CD4-positive, alpha-beta T cell treated with Interferon alpha-2 for 1 hour (primary cell): ENCODE measurements at regions not wholly inside any gene's neighbourhood (a gene's known extent, or its start where the extent isn't known, plus 50 kb on each side); places are given as distances from the start of the nearest gene placed in this dataset.
"Not testable (repeated sequence)": the region's sequence is repeated elsewhere in the genome, so short reads cannot be mapped to it uniquely, and the experiment has no call there.

ENCODE experiments used
- DNase-seq, 2 donors: peaks; one replicate each; pipeline ENCODE4 v3.0.0-alpha.2; 2020 to 2022

DNA sequence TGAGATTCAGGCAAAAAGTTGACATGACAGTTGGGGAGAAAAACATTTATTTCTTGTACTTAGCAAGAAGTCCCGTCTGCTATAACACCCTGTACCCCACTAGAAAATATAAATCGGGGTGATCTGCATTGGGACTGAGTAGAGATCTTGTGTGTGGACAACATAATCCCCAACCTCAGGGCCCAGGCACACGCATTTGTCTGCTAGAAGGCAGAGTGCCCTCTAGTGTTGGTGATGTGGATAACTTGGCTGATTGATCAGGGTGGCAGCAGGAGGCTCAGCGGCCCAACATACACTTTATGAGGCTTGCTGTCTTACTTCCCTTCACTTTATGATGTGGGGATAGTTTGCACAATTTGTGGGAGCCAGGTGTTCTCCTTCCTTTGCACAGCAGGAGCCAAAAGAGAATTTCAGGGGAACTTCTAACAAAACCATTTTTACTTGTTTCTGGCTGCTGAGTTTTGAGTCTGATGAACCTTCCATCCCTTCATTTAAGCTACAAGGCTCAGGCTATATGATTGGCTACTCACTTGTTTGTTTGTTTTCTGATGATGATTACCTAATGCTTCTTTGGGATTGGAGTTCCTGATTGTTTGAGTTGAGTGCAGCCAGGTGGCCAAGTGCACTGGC, 263.2 kb downstream of the DMAC1 start:
- DNase-seq, result peak in 1 of 2 donors; percentile 32

DNA sequence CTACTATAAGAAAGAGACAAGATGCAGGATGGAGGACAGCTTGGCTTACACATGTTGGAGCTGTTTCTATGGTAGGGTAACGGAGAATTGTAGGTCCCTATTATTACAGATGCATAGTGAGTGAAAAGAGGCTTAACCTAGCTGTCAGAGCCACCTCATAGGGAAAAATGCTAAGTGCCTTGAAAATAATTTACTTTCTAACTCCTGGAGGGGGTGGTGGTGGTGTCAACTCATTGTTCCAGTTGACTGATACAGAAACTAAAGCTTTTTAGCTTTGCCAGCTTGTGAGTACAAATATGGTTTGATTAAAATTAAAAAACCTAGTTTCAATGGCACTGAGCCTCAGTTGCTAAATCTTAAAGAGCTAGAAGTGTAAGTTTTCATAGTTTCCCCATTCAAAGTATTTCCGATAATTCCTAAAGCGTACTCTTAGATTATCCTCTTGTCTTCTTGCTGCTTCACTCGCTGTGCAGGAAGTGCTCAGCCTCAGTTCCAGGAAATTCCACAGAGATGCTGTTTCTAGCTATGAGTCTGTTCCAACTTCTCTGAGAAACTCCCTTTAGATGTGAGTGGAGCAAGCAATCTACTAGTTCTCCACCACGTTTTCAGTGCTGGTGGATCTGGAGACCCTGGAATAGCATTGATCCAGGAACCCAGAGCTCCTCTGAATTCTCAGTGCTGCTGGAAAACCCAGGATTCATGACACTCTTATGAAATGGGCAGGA, 265.2 kb downstream of the DMAC1 start:
- no peak for DNase-seq

DNA sequence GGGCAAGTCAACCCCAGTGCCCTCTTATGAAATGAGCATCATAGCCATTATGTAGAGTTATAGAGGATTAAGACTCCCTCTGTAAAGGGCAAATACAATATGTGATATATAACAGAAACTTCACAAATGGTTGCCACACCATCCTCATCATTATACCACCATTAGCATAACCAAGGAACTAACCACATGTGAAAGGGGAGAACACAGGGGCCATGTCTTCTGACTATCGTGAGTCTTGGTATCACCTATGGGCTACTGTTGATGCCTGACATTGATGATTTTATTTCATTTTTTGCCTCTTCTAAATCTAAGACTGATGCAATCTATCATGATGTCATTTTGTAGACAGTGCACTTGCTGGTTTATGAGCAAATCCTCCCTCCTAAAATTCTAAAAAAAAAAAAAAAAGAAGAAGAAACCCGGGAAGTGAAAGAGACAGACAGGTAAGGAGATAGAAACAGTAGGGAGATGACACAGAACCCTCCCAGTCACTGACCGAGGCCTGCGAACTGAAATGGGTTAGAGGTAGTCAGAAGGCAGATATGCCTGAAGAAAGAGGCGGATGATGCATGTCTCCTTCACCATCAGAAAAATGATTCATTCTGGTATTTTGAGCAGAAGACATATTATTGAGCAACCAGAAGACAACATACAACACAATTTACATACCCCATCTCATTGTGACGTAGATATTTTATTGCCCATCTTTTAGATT, 266.0 kb downstream of the DMAC1 start:
- no peak for DNase-seq

DNA sequence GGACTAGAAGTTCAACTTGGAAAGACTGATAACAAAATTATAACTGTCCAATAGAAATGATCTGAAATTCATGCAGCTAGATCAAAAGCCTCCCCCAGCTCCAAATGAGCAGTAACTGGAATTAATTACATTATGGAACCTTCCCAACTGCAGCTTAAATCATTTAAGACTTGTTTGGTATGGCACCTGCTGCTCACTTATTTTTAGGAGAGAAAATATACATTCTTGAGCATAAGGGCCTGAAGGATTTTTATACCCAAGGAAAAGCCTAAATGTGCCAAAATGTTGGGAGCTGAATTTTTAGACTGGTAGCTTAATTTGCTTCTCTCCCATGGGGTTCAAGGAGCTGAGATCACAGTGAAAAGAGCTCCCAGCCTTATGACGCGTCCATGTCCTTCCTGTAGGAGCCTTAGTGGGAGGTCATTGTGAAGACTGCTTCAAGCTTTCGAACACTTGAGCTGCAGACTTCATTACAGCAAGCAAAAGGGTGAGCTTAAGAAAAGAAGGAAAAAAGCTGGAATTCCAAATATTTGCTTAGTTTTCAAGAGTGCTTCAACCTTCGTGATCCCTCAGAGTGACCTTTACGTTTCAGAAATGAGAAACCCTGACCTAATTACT, 276.0 kb downstream of the DMAC1 start:
- DNase-seq, result no peak

DNA sequence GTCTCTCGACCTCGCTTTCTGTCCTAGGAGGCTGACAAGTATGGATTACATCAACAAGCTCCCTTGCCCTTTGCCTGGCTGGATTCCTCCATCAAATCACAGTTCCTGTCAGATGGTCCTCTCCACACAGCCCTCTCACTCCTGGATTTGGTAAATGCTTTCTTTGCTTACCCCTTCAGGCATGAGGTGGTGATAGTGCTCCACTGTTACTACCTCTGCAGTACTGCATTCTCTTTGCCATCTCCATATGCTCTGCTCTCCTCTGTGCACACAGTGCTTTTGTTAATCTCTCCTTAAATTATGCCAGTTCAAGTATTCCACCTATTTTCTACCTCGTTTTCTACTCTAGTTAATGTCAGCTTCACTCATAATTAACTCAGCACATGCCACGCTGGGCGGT, 279.2 kb downstream of the DMAC1 start:
- DNase-seq, result no peak

DNA sequence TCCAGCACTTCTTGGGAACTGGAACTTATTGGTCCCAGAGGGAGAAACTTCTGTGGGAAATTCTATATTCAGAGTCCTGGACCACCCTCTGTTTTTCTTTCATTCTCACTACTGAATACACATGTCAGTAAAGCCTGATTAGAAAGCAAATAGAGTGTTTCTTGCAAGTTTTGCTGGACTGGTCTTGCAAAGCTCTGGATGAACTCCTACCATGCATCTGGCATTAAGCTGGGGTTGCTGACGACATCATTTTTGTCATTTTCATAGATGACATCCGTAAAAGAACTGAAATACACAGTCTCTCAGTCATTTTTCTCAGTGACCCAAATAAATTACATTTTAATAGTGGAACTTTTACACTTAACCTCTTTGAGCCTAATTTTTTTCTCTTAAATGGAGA, 283.2 kb downstream of the DMAC1 start:
- no peak for DNase-seq

DNA sequence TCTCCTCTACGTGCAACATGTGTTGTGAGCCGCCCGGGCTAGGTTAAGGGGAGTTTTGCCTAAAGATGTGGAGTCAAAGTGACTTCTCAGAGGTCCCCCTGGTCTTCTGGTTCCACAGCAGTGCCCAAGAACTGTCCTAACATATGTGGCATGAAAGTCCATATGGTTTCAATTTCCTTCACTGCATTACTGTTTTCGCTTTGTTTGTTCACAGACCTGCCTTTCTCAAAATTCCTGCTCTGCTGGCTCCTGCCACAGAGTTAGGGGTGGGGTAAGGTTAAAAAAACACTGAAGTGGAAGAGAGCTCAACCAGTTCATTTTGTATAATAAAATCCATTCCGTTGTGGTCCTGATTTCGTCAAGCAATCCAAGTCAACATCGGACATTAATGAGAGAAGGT, 289.4 kb downstream of the DMAC1 start:
- no peak for DNase-seq

DNA sequence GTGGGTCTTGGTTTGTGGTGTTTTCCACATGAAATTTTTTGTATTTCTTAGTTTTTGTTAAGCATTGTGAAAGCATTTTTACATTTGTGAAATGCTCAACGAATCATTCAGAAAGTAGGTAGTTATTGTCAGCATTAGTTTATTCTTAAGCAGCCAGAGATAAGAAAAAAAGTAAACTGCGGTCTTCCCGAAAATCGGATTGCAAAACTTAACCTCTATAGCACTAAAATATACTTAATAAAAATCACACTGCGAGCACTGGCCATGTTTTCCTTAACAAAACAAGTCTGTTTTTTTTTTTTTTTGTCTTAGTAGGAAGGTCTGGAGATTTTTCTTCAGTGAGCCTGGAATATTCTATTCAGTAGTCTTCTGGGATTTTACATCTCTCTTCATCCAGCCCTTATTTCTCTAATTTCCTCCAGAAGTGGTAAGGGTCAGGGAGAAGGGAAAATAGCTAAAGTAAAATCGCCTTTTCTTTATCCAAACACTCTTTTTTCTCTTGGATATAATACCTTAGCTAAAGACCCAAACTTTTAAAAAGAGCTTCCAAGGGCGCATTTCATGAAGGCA, 289.9 kb downstream of the DMAC1 start:
- no peak for DNase-seq

DNA sequence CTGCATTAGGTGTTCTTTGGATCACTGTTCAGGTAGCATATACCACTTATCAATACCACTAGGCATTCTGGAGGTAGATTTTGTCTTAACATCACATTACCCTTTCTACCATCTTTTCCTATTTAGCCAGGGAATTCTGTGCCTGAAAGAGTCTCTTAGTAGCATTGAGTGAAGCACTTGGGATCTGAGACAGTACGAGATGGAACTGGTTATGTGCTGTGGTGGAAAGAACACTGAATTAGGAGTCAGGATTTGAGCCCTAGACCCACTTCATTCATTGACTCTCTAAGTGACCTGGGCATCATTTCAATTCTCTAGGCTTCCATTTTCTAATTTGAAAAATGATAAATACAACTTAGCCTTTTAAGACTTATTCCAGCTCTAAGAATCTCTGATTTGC, 291.1 kb downstream of the DMAC1 start:
- DNase-seq, result no peak

DNA sequence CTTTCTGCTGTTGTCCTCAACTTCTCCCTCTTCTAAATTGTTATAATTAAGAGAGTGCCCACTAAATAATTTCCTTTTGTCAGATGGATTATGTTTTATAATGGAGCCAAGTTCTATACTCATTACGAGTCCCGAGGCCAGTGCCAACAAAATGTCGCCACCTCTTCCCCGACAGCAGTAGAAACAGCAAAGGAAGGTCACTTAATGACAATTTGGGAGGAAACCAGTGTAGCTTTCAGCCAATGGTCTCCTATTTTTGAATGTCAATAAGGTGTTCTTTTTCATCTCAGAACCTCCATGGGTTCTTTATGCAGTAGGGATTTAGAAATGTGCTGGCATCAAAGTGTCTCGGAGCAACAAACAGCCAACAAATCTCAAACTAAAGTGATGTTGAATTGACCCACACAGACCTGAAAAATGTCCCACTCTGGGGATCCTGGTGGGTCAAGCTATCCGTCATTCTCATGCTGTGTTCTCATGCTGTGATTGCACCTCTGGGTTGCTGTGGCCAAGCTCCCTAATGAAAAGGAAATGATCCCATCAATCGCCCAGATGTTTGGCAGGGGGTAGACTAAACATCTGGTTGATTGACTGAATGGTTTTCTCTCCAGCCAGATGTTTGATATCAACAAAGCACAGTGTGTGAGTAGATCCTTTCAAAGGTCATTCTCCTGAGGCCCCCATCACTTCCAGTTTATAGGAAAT, 291.9 kb downstream of the DMAC1 start:
- DNase-seq, result no peak

DNA sequence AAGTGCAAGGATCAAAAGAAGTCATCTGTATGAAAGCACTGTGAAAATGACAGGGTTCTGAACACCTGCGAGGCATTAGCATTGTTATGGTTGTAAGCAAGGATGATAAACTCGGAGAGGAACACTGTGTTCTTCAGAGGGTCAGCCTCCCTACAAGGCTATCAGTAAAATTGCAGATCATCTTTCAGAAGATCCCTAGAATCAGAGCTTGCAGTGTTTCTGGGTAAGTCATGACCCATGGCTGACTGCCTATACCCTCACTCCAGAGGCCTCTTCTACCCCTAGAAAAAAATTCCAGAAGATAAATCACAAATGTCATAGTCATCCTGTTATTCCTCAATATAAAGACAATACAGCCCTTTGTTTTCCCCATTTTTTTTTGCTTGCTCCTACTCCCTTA, 292.6 kb downstream of the DMAC1 start:
- DNase-seq, result no peak

DNA sequence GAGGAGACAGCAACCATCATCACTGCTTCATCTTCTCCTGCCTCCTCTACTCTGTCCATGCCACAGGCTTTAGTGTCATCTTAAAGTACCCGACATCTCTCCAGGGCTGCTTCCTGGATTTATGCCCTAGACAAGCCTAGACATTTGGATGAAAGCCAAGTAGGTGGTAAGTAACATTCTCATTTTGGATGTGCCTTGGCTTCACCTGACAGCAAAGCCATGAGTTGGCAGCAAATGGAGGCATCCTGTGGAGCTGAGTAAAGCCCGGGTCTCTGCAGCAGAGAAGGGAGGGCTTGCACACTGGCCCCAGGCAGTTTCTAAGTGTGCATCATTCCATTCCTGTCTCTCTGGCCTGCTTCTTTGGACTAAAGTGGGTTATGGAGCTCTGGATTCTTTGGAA, 299.1 kb downstream of the DMAC1 start:
- DNase-seq, result no peak

DNA sequence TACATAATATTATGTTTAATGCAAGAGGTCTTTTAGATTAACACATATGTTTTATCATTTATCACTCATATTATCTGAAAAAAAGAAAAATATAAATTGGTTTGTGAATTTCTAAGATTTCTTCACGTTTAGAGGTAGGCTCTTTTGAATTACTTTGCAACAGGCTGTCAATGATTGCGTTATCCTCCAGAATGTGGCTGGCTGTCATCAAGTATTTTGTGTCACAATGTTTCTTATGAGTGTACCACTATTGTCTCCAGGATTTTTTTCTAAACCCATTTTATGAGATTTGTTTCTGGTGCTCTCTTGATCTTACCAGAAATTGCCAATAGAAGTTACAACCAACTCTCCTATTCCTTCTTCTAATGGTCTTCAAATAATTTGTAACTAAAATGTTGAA, 307.9 kb downstream of the DMAC1 start:
- no peak for DNase-seq

DNA sequence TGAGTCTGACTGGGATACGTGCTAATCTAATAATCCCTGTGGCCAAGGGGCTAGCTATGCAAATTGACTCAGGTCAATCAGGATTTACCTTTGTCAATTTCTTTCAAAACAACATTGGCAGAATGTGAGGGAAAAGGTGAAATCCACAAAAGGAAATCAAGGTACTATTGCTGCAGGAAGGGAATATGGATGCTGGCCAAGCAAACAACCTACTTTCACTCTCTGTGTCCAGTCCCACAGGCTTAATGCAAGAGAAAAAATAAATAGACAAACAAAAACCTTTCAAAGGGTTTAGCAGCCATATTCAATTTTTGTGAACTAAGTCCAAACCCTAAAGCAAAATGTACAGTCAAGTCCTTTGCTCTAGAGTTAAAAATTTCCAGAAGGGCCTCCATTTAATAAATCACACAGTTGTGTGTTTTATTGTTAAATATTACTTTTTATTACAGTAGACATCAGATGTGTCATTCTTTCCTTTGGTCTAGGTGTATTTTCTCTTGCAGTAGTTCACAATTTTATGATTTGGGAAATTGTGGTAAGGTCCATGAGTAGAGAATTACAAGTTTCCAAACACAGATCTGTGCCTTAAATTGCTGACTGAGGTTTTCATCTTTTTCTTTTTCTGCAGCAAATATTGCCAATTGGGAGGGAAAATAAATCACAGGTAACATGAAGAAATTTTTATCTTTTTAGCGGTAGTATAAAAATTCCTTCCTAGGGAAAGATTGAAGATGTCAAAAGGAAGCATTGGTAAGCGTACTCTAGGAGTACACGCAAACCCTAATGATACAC, 309.1 kb downstream of the DMAC1 start:
- no peak for DNase-seq

DNA sequence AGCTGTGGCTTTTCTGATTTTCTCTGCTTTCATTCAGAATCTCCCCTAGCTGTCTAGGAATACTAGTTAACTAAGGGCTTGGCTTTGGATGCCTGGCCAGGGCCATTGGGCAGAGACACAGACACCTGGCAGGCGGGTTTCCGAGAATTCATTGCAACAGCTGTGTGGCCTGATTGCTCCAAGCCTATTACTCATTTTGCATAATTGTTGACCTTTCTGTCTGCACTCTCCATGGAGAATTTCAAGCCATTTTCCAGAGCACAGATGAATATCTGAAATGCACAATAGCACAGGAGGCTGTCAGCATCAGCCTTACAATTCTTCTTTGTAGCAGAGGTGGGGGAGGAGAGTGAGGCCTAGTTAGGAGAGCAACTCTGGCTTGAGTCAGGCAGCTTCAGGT, 310.5 kb downstream of the DMAC1 start:
- no peak for DNase-seq

DNA sequence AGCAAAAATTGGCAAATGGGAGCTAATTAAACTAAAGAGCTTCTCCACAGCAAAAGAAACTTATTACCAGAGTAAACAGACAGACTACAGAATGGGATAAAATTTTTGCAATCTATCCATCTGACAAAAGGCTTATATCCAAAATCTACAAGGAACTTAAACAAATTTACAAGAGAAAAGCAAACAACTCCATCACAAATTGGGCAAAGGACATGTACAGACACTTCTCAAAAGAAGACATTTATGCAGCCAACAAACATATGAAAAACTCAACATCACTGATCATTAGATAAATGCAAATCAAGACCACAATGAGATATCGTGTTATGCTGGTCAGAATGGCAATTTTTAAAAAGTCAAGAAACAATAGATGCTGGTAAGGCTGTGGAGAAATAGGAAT, 315.6 kb downstream of the DMAC1 start:
- DNase-seq, result not testable (repeated sequence)

DNA sequence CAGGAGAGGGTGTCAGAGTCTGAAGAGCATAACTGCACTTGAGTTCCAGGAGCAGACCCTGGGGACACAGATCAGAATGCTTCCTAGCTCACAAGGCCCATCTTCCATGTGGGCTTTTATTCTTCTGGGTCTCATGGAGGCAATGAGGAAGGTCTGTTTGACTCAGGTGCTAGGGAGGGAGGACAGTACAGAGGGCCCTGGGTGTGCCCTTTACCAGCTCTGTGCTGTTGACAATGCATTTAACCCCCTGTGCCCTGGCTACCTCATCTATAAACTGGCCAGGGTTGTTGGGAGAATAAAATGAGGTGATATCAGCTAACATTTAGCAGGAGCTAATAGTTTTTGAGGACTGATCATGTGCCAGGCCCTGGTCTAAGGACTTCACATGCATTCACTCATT, 318.0 kb downstream of the DMAC1 start:
- DNase-seq, result no peak

DNA sequence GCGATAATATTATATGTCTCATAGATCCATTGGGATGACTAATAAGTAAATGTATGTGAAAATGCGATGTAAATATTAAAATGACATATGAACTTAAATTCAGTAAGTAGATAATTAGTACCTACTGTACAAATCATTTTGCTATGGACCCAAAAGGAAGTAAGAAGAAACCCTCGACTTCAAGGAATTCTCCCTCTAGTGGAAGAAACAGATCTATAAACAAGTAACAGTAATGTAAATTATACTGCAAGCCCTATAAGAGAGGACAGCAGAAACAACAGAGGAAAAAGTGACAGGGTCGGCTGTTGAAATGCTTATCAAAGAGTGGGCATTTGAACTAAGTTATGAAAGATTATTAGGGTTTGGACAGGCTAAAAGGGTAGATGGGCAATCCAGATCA, 320.3 kb downstream of the DMAC1 start:
- no peak for DNase-seq

DNA sequence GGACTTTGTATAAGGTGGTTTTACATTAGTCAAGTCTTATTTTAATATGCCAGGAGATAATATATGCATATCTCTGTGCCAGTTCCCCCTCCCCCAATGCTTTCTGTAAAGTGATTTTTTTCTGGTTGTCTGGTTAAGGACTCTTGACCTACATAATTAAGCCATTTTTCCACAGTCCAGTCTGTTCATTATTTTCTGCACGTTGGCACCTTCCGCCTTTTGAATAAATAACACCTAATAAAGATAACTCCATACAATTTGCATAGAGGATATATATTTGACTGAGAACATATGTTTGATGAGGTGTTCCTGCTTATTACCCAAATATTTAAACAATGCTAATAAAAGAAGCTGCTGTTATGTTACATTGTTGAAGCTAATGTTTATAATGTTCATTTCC, 320.9 kb downstream of the DMAC1 start:
- DNase-seq, result no peak

DNA sequence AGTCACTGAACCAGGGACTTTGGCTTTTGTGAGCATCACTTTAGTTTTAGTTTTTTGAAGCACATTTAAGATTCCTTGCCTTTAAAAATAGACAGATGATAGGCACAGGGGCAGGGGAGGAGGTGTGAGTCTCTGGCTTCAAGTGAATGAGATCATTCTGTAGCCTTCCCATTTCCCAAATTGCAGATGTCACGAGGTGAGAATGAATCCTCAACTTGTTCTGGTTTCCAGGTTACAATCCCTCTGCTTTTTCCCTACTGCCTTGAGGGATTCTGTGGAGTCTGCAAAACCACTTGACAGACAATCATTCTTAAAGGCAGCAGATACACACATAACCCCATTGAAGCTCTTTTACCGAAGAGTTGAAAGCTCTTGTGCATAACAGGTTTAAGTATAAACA, 332.4 kb downstream of the DMAC1 start:
- DNase-seq, result no peak

DNA sequence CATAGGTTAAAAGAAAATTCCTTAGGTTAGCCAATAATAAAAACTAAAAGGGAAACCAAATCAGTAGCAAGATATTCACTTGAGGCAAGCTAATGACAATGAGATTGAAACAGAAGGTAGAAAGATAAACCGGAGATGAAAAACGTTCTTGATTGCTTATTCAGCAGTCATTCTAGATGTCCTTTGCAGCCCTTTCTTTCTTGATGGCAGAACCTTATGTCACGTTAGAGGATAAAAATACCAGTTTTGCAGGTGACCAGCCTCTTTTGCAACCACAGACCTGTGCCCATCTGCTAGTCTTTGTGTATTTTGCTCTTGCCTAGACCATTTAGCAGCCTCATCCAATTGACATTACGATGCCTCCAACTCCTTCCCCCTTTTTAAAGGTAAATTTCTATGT, 337.8 kb downstream of the DMAC1 start:
- DNase-seq, result no peak
